Small intestine (tissue), 7 donors: ENCODE measurements at regions not wholly inside any gene's neighbourhood (a gene's known extent, or its start where the extent isn't known, plus 50 kb on each side); places are given as distances from the start of the nearest gene placed in this dataset.
A peak's percentile ranks its signal among the peaks of the same experiment; 100 is the strongest.

Source experiments
- DNase-seq, 2 donors: peaks; one replicate each; pipeline versions ENCODE4 v3.0.0 to v3.0.0-alpha.2; 2013
- FAIRE-seq: peaks from 2 replicates; lab custom pipeline; 2012; peaks lifted over from hg19 to GRCh38; lab: Jason Lieb, UNC
- H3K27ac ChIP-seq, 3 donors: one replicate each; pipeline ENCODE4 v1.5.1; 2013; ENCODE audit warnings: low read length in 2 of 3, mild to moderate bottlenecking in 2 of 3, control low read depth in 1 of 3, inconsistent platforms in 1 of 3, low read depth in 1 of 3, moderate library complexity in 1 of 3
- H3K27me3 ChIP-seq, 3 donors: one replicate each; pipeline ENCODE4 v1.6.1; 2013; ENCODE audit warnings: low read length in 3 of 3, inconsistent platforms in 1 of 3; ENCODE audit not compliant: control insufficient read depth in 3 of 3, insufficient read depth in 3 of 3
- H3K36me3 ChIP-seq, 3 donors: one replicate each; pipeline ENCODE4 v1.6.1; 2013; ENCODE audit warnings: low read length in 3 of 3, inconsistent platforms in 1 of 3, low read depth in 1 of 3, mild to moderate bottlenecking in 1 of 3, moderate library complexity in 1 of 3; ENCODE audit not compliant: control insufficient read depth in 3 of 3, insufficient read depth in 2 of 3
- H3K4me1 ChIP-seq, 3 donors: one replicate each; pipeline ENCODE4 v1.6.1; 2013; ENCODE audit warnings: low read length in 2 of 3, inconsistent platforms in 1 of 3, low read depth in 1 of 3, mild to moderate bottlenecking in 1 of 3, moderate library complexity in 1 of 3; ENCODE audit not compliant: control insufficient read depth in 3 of 3, insufficient read depth in 2 of 3
- H3K4me3 ChIP-seq, 3 donors: one replicate each; pipeline ENCODE4 v1.5.1; 2013; ENCODE audit warnings: low read length in 3 of 3, control low read depth in 1 of 3, inconsistent platforms in 1 of 3, low read depth in 1 of 3, mild to moderate bottlenecking in 1 of 3, moderate library complexity in 1 of 3
- H3K9me3 ChIP-seq, 2 donors: one replicate each; pipeline ENCODE4 v1.6.1; 2013; ENCODE audit warnings: low read depth in 1 of 2, low read length in 1 of 2; ENCODE audit not compliant: control insufficient read depth in 2 of 2, insufficient read depth in 1 of 2
- WGBS, 3 donors: extraction: QIAGEN DNeasy Blood & Tissue Kit; methylation state at CpG; one replicate each; pipeline ENCODE4 v1.1.7; 2013; 5-methylcytosine and 5-hydroxymethylcytosine counted together
- donor health status: healthy with polysubstance abuse.
- donor health status: control.
- donor health status: control.
- donor health status: Bipolar disorder and iron deficiency.
- donor health status: healthy.

DNA sequence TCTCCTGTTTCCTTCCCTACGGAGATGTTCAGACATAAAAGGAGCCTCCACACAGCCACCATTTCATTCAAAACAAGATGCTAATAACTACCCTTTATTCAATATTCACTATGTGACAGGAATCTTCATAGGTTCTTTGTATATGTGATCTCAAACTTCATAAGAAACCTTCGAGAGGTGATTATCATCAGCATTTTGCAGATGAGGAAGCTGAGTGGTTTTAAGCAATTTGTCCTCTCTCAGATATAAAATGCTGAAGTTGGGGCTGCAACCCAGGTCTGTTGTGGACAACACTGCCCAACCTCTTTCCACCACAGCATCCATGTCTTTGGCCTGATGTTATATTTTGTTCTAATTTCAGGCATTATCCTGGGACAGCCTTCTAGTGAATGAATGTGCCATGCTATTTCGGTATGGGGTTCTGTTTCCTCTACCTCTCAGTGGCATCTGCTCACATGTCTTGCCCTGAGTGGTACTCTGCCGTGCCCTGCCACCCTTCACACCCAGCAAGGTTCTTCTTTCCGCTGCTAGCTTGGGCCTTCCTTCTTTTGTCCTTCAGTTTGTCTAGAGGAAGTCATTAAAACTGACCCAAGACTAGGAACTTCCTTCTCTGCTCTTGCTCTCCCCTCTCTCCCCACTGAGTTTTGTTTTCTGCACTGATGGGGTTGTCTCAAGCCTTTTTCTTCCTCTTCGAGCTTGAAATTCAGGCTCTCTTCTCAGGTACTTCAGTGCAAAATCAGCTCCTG, 300.9 kb upstream of the PRDM1 start:
- Histone ChIP-seq H3K27me3 (no peaks in the 10 kb centered on the region), H3K36me3 (no peaks in the 10 kb centered on the region), H3K9me3 (no peaks in the 10 kb centered on the region), H3K27ac (no peak overlapping the region), H3K4me1 (peaks cover 1 to 15% (median 2%) of the 10 kb centered on the region in 3 donors), H3K4me3 (no peak overlapping the region)
- no peak for FAIRE-seq
- 82 to 91% (median 87%) methylated on average over 6 of the region's 6 CpGs for WGBS, 3 donors
- DNase-seq, result no peak

DNA sequence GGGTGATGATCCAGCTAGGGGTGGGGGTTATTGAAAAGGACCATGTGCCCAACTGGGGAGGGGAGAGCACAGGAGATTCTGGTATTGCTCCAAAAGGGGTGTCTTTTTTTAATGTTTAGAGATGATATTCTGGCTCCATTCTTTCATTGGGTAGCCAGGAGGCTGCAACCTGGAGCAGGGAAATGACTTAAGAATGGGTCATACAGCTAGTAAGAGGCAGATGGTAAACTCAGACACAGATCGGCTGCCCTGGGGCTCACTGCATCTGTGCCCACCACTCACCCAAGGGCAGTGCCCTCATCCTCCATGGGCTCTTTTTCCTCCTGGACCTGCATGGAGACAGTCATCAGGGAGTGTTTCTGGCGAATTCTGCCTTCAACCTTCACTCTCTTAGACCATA, 302.0 kb upstream of the PRDM1 start:
- Histone ChIP-seq H3K36me3 (no peaks in the 10 kb centered on the region), H3K9me3 (no peaks in the 10 kb centered on the region), H3K4me3 (no peak overlapping the region), H3K27ac (no peak overlapping the region), H3K27me3 (no peaks in the 10 kb centered on the region), H3K4me1 (peaks cover 1 to 8% (median 2%) of the 10 kb centered on the region in 3 donors)
- DNase-seq (no peak), FAIRE-seq (no peak)
- 64 to 77% (median 76%) methylated on average over 2 of the region's 2 CpGs for WGBS, 3 donors

DNA sequence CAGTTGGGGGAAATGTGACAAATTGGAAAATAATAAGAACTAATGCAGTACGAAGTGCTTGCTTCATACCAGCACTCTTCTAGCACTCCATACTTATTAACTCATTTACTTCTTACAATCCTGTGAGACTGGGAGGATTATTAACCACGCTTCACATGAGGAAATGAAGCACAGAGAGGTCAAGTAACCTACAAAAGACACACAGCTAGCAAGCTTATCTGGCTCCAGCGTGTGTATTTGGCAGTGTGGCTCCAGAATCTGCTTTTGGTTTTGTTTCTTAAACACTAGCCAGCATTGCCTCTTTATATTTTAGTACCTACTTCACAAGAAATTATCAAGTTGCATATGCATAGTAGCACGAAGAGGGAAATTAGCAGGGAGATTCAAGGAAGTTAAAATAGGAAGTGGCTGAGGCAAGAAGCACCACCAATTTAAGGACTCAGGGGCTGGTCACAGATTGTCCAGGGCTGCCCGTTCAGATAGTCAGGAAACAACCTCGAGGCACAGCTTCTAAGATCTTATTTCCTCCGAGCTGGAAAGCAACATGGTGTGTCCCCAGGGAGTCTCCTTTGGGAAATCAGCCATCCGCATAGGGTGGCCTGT, 302.7 kb upstream of the PRDM1 start:
- H3K27ac ChIP-seq, result no peak overlapping the region
- no peaks in the 10 kb centered on the region for H3K27me3 ChIP-seq
- H3K4me3 ChIP-seq, result no peak overlapping the region
- WGBS, 3 donors, result 78 to 83% (median 79%) methylated on average over 8 of the region's 8 CpGs
- peaks cover 0 to 5% (median 2%) of the 10 kb centered on the region in 3 donors for H3K4me1 ChIP-seq
- FAIRE-seq (no peak), DNase-seq (no peak)
- no peaks in the 10 kb centered on the region for H3K36me3 ChIP-seq
- no peaks in the 10 kb centered on the region for H3K9me3 ChIP-seq

DNA sequence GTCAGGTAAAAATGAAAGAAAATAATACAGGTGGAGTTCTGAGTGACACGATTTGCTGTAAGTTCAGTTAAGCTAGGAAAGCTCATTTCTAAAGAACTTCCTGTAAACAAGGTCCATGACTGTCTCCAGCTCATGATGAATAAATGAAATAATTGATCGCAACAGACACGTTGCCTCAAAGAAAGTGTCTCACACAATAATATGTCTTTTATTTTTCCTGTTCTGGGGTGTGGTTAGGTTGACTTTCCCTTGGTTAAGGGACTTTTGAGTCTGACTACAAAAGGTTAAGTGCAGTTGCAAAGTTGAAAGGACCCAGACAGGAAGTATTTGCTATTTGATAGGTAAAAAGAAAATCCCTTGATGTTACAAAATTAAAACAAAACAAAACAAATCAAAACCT, 304.2 kb upstream of the PRDM1 start:
- FAIRE-seq, result no peak
- H3K4me1 ChIP-seq, result peaks cover 0 to 2% (median 0%) of the 10 kb centered on the region in 3 donors
- no peak overlapping the region for H3K27ac ChIP-seq
- no peaks in the 10 kb centered on the region for H3K36me3 ChIP-seq
- H3K27me3 ChIP-seq, result no peaks in the 10 kb centered on the region
- 57 to 75% (median 65%) methylated on average over 3 of the region's 3 CpGs for WGBS, 3 donors
- DNase-seq, result no peak
- H3K9me3 ChIP-seq, result no peaks in the 10 kb centered on the region
- no peak overlapping the region for H3K4me3 ChIP-seq

DNA sequence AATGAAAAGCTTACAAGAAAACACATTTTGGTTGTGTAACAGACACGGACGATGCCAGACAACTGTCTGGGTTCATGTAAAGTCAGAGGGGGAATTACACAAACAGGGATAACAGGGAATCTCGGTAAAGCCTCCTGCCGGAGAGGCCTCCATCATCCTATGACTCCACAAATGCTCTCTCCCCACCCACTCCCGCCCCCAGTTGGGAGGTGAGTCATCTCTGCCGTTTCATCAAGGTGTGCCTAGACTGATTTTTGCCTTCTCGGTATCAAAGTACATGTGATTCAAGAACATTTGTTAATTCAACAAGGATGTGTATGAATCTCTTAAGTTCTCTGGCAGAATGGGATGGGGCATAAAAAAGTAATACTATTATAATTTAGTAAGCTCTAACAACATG, 304.9 kb upstream of the PRDM1 start:
- FAIRE-seq (no peak), DNase-seq (peak in 1 of 2 donors; percentile 64)
- H3K27ac ChIP-seq, result no peak overlapping the region
- H3K4me3 ChIP-seq, result no peak overlapping the region
- no peaks in the 10 kb centered on the region for H3K9me3 ChIP-seq
- H3K4me1 ChIP-seq, result peaks cover 0 to 2% (median 0%) of the 10 kb centered on the region in 3 donors
- H3K36me3 ChIP-seq, result no peaks in the 10 kb centered on the region
- 39 to 72% (median 52%) methylated on average over 7 of the region's 7 CpGs for WGBS, 3 donors
- no peaks in the 10 kb centered on the region for H3K27me3 ChIP-seq

DNA sequence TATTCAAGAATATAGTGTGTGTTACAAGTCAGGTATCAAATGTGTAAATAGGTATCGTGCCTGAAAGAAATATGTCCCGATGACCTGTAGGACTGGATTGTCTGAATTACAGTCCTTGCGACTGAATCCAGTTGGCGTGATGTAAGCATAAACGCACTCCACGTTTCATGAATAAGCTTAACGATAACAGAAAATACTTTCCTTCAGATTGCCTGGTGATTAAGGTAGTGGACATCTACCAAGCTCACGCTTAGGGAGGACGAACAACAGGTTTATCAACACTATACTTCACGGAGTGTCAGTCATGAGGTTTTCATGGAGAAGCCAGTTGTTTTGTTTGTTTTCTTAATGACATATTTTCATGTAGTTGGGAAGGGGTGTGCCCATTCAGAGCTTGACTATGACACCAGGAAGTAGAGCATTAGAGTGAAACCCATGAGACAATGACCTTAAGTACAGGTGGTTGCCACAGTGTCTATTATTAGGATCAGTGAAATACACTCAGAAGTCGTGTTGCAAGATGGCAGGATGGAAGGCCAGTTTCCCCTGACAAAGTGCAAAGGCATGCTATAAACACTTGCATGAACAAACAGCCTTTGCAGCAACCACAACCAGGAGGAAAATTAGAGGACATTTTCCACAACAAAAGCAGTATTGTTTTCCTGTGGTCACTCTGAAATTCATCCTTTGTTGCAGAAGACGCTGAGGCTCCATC, 305.8 kb upstream of the PRDM1 start:
- no peak for DNase-seq
- 90 to 93% (median 92%) methylated on average over 12 of the region's 12 CpGs for WGBS, 3 donors
- peaks cover 0 to 2% (median 0%) of the 10 kb centered on the region in 3 donors for H3K4me1 ChIP-seq
- no peak overlapping the region for H3K4me3 ChIP-seq
- H3K27me3 ChIP-seq, result no peaks in the 10 kb centered on the region
- no peak overlapping the region for H3K27ac ChIP-seq
- no peak for FAIRE-seq
- no peaks in the 10 kb centered on the region for H3K36me3 ChIP-seq
- peaks cover 0 to 1% of the 10 kb centered on the region in 2 donors for H3K9me3 ChIP-seq

DNA sequence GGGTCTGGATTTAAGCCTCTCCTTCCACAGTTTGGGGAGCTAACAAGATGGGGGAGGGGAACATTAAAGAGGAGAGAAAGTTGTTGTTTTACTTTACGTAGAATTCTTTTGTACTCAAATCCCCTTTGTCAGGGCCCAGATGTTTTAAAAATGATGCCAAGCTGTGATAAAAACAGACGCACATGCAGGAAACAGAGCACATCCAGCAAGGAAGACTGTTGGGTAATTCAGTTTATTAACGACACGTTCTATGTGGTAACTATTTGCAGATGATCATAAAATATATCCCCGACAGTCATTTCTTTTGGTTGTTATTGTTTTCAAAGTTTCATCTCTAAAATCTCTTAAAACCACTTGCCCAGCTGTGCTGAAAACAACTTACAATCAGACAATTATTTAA, 307.0 kb upstream of the PRDM1 start:
- DNase-seq, result no peak
- FAIRE-seq, result no peak
- H3K4me1 ChIP-seq, result peaks cover 0 to 2% (median 0%) of the 10 kb centered on the region in 3 donors
- 63 to 79% (median 77%) methylated on average over 5 of the region's 5 CpGs for whole genome bisulfite sequencing, 3 donors
- H3K9me3 ChIP-seq, result peaks cover 0 to 3% of the 10 kb centered on the region in 2 donors
- no peaks in the 10 kb centered on the region for H3K36me3 ChIP-seq
- H3K4me3 ChIP-seq, result no peak overlapping the region
- no peaks in the 10 kb centered on the region for H3K27me3 ChIP-seq
- H3K27ac ChIP-seq, result no peak overlapping the region

DNA sequence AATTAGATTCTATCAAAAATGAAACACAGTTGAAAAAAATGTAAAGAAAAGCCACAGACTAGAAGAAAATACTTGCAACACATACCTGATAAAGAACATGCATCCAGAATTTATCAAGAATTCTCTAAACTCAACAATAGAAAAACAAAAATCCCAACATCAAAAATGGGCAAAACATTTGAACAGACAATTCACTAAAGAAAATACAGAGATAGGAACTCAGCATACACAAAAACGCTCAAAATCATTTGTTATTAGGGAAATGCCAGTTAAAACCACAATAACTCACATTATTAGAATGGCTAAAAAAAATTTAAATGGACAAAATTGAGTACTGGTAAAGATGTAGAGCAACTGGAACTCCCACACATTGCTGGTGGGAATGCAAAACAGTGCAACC, 311.0 kb upstream of the PRDM1 start:
- H3K27ac ChIP-seq, result no peak overlapping the region
- FAIRE-seq (no peak), DNase-seq (no peak)
- no peak overlapping the region for H3K4me3 ChIP-seq
- H3K36me3 ChIP-seq, result no peaks in the 10 kb centered on the region
- H3K4me1 ChIP-seq, result no peaks in the 10 kb centered on the region
- peaks cover 0 to 3% of the 10 kb centered on the region in 2 donors for H3K9me3 ChIP-seq
- no peaks in the 10 kb centered on the region for H3K27me3 ChIP-seq
- 83 to 95% (median 89%) methylated on average over 1 of the region's 1 CpG for WGBS, 3 donors
